HCT116 (cell line): ENCODE measurements at regions not wholly inside any gene's neighbourhood (a gene's known extent, or its start where the extent isn't known, plus 50 kb on each side); places are given as distances from the start of the nearest gene placed in this dataset.

Source experiments
- ATAC-seq: fragments of 200-7000 bp; cut with Tn5 transposase; 2 replicates; pipeline ENCODE4 v1.9.1; 2020; ENCODE audit warnings: mild to moderate bottlenecking, moderate library complexity
- BruUV-seq: library from RNA; stranded (reverse); fragments of 400-500 nt; replicated peaks from 2 replicates; lab custom pipeline; 2021; lab: Mats Ljungman, UMichigan
- CTCF ChIA-PET: fragments of 300-600 bp; sonication (Branson Sonifier 250); formaldehyde crosslinking; loops from one replicate; lab custom pipeline; 2021; ENCODE audit warnings: antibody characterized with exemption; lab: Charles Lee
- POLR2A ChIA-PET: fragments of 300-600, 350-600 bp; sonication (Branson Sonifier 250); formaldehyde crosslinking; loops from one replicate; lab custom pipeline; 2021; ENCODE audit warnings: antibody characterized with exemption; lab: Charles Lee
- RAD21 ChIA-PET, 2 experiments: fragments of 300-600 bp; sonication (Branson Sonifier 250); formaldehyde crosslinking; loops; one replicate each; lab custom pipeline; 2023; ENCODE audit warnings: low total read pairs in 2 of 2; ENCODE audit not compliant: uncharacterized antibody in 2 of 2, unreplicated experiment in 2 of 2, low non-redundant PET in 1 of 2; lab: Charles Lee
- DNase-seq: peaks from one replicate; pipeline ENCODE4 v3.0.0-alpha.2; 2010; ENCODE audit warnings: low read depth, low spot score
- H2AFZ ChIP-seq: fragments of 200-600 bp; shearing (Covaris generic), sonication (generic); 2 replicates; pipeline ENCODE4 v1.6.1; 2017; ENCODE audit warnings: low read depth, mixed run types, mixed read lengths, antibody characterized with exemption, low read length; ENCODE audit not compliant: poor library complexity, severe bottlenecking
- H3K27ac ChIP-seq: 2 replicates; pipeline ENCODE4 v1.5.1; 2012; ENCODE audit warnings: low read depth, low read length
- H3K27me3 ChIP-seq: fragments of 200-600 bp; sonication (generic); 2 replicates; pipeline ENCODE4 v1.6.1; 2016; ENCODE audit warnings: mixed run types, low read length, mixed read lengths; ENCODE audit not compliant: insufficient read depth
- H3K36me3 ChIP-seq, 2 experiments: fragments of 200-500 bp in 1 of 2; fragments of 200-600 bp in 1 of 2; sonication (Bioruptor generic) in 1 of 2; sonication (generic) in 1 of 2; 2 replicates each; pipeline versions ENCODE4 v1.5.1 to v1.6.1; 2014 to 2016; ENCODE audit warnings: low read length in 2 of 2, inconsistent platforms in 1 of 2, mixed read lengths in 1 of 2, mixed run types in 1 of 2; ENCODE audit not compliant: insufficient read depth in 2 of 2, control insufficient read depth in 1 of 2
- H3K4me1 ChIP-seq, 2 experiments: fragments of 200-600 bp in 1 of 2; sonication (generic) in 1 of 2; 2 replicates each; pipeline versions ENCODE4 v1.5.1 to v1.6.1; 2012 to 2017; ENCODE audit warnings: low read length in 2 of 2, inconsistent platforms in 1 of 2, mild to moderate bottlenecking in 1 of 2, mixed read lengths in 1 of 2, mixed run types in 1 of 2, moderate library complexity in 1 of 2; ENCODE audit not compliant: insufficient read depth in 2 of 2, control insufficient read depth in 1 of 2
- H3K4me2 ChIP-seq: fragments of 200-600 bp; sonication (generic); 2 replicates; pipeline ENCODE4 v1.6.1; 2017; ENCODE audit warnings: mixed run types, low read length, mixed read lengths
- H3K4me3 ChIP-seq, 2 experiments: fragments of 200-600 bp in 1 of 2; sonication (generic) in 1 of 2; replicated peaks in 1 of 2; 2 replicates each; pipeline ENCODE4 v1.5.1; 2011 to 2016; ENCODE audit warnings: low read length in 2 of 2, control low read depth in 1 of 2, low read depth in 1 of 2, mild to moderate bottlenecking in 1 of 2, mixed read lengths in 1 of 2, mixed run types in 1 of 2
- H3K79me2 ChIP-seq: fragments of 200-600 bp; sonication (generic); 2 replicates; pipeline ENCODE4 v1.6.1; 2017; ENCODE audit warnings: mild to moderate bottlenecking, mixed run types, low read length, moderate library complexity, mixed read lengths; ENCODE audit not compliant: insufficient read depth
- H3K9ac ChIP-seq: fragments of 200-600 bp; sonication (generic); 2 replicates; pipeline ENCODE4 v1.6.1; 2016; ENCODE audit warnings: low read length, mixed read lengths
- H3K9me2 ChIP-seq: fragments of 200-600 bp; sonication (generic), shearing (Covaris generic); 2 replicates; pipeline ENCODE4 v1.6.1; 2017; ENCODE audit warnings: mixed run types, mild to moderate bottlenecking, moderate library complexity; ENCODE audit not compliant: insufficient read depth
- H3K9me3 ChIP-seq, 2 experiments: fragments of 200-500 bp in 1 of 2; fragments of 200-600 bp in 1 of 2; sonication (Bioruptor generic) in 1 of 2; sonication (generic) in 1 of 2; 2 replicates each; pipeline ENCODE4 v1.6.1; 2014 to 2017; ENCODE audit warnings: low read length in 2 of 2, mixed read lengths in 2 of 2, inconsistent platforms in 1 of 2, low read depth in 1 of 2, mild to moderate bottlenecking in 1 of 2, mixed run types in 1 of 2, moderate library complexity in 1 of 2; ENCODE audit not compliant: control insufficient read depth in 1 of 2, insufficient read depth in 1 of 2
- H4K20me1 ChIP-seq: fragments of 200-600 bp; sonication (generic), shearing (Covaris generic); 2 replicates; pipeline ENCODE4 v1.6.1; 2017; ENCODE audit warnings: mixed run types, mild to moderate bottlenecking, moderate library complexity; ENCODE audit not compliant: insufficient read depth
- ATF3 ChIP-seq: IDR thresholded peaks from 2 replicates; pipeline ENCODE4 v1.6.1; 2012
- CBX3 ChIP-seq: IDR thresholded peaks from 2 replicates; pipeline ENCODE4 v1.6.1; 2012; ENCODE audit warnings: low read depth
- CTCF ChIP-seq, 3 experiments: fragments of 200-600 bp in 1 of 3; sonication (generic) in 1 of 3; IDR thresholded peaks in 2 of 3; conservative IDR thresholded peaks in 1 of 3; 2 replicates each; pipeline ENCODE4 v1.5.1; 2012 to 2017; ENCODE audit warnings: low read depth in 2 of 3, low read length in 2 of 3, antibody characterized with exemption in 1 of 3, borderline replicate concordance in 1 of 3, control low read depth in 1 of 3, mild to moderate bottlenecking in 1 of 3, mixed read lengths in 1 of 3, mixed run types in 1 of 3, moderate library complexity in 1 of 3; ENCODE audit not compliant: insufficient read depth in 1 of 3
- EZH2 ChIP-seq: fragments of 200-600 bp; sonication (generic); IDR thresholded peaks from 2 replicates; pipeline ENCODE4 v1.6.1; 2017; ENCODE audit warnings: antibody characterized with exemption, mixed run types
- EZH2phosphoT487 ChIP-seq: fragments of 200-600 bp; IDR thresholded peaks from 2 replicates; pipeline ENCODE4 v1.6.1; 2018; ENCODE audit warnings: antibody characterized with exemption, borderline replicate concordance
- JUND ChIP-seq: IDR thresholded peaks from 2 replicates; pipeline ENCODE4 v1.6.1; 2012
- RAD21 ChIP-seq: IDR thresholded peaks from 2 replicates; pipeline ENCODE4 v1.6.1; 2012; ENCODE audit warnings: low read depth, mild to moderate bottlenecking
- SIN3A ChIP-seq: IDR thresholded peaks from 2 replicates; pipeline ENCODE4 v1.6.1; 2012; ENCODE audit warnings: low read depth
- SP1 ChIP-seq: IDR thresholded peaks from 2 replicates; pipeline ENCODE4 v1.6.1; 2012; ENCODE audit warnings: low read depth
- TCF7L2 ChIP-seq: IDR thresholded peaks from 2 replicates; pipeline ENCODE4 v1.7.0; 2011; ENCODE audit warnings: borderline replicate concordance, inconsistent platforms; ENCODE audit not compliant: insufficient read depth, insufficient read length; ENCODE audit errors: extremely low read depth
- ZBTB33 ChIP-seq: IDR thresholded peaks from 2 replicates; pipeline ENCODE4 v1.6.1; 2011; ENCODE audit warnings: mild to moderate bottlenecking, low read length, moderate library complexity; ENCODE audit not compliant: insufficient replicate concordance; ENCODE audit errors: extremely low read depth
- ZNF274 ChIP-seq: fragments of 200-500 bp; sonication (Bioruptor generic); IDR thresholded peaks from 2 replicates; pipeline ENCODE4 v1.6.1; 2014; ENCODE audit warnings: mild to moderate bottlenecking, low read depth, low read length, inconsistent platforms
- intact Hi-C: fragments of 100-400 bp; cut with micrococcal nuclease; formaldehyde crosslinking; loops from 2 replicates; pipeline ENCODE4 v1.10.0; 2022
- TF ChIP-seq, protein P1 (sequence below): IDR thresholded peaks from 2 replicates; pipeline ENCODE4 v1.6.1; 2012

DNA sequence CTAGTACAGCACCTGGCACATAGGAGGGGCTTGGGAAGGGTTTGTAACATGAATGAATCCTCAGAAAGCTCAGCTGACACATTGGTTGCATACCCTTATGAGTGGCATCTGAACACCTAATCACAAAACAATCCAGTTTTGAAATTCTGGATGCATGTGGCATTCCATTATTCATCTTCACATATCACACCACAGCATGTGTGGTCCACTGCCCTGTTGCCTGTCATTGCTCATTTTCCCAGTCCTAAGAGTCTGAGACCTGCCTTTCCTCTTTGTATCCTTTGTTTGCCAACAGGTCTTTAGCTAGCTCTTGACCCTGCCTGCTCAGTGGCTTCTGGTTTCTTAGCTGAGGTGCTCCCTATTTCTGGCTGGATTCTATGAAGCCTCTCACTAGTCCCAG, 170.8 kb upstream of the ASIC2 start:
- ChIA-PET RAD21 (no interaction called here), POLR2A (no interaction called here), CTCF (no interaction called here)
- Histone ChIP-seq H3K79me2 (no peaks in the 10 kb centered on the region), H3K9me3 (peaks cover 0 to 15% of the 10 kb centered on the region in 2 experiments; a peak in 1 of 4 replicates), H4K20me1 (no peaks in the 10 kb centered on the region), H3K27me3 (no peaks in the 10 kb centered on the region), H3K36me3 (no peaks in the 10 kb centered on the region), H3K9ac (no peak overlapping the region), H3K9me2 (no peaks in the 10 kb centered on the region), H2AFZ (no peak overlapping the region), H3K4me1 (no peaks in the 10 kb centered on the region), H3K4me2 (no peak overlapping the region), H3K4me3 (no peak overlapping the region), H3K27ac (no peak overlapping the region)
- ATAC-seq (no peak), DNase-seq (no peak)
- BruUV-seq: no TSS peak
- TF ChIP-seq RAD21 (no peak), JUND (no peak), TCF7L2 (no peak), SIN3A (no peak)
- intact Hi-C loops: no loop called here

- Histone ChIP-seq H4K20me1 (no peaks in the 10 kb centered on the region), H3K4me2 (no peak overlapping the region), H3K36me3 (no peaks in the 10 kb centered on the region), H3K9ac (no peak overlapping the region), H3K4me1 (no peaks in the 10 kb centered on the region), H3K27ac (no peak overlapping the region), H3K27me3 (no peaks in the 10 kb centered on the region), H3K9me2 (no peaks in the 10 kb centered on the region), H2AFZ (no peak overlapping the region), H3K9me3 (peaks cover 0 to 15% of the 10 kb centered on the region in 2 experiments; a peak in 1 of 4 replicates), H3K79me2 (no peaks in the 10 kb centered on the region), H3K4me3 (no peak overlapping the region)
- intact Hi-C loops: no loop called here
- ChIA-PET POLR2A (no interaction called here), RAD21 (no interaction called here), CTCF (no interaction called here)
- DNase-seq: no peak
- no peak for ATAC-seq
- no TSS peak for BruUV-seq
- TF ChIP-seq CTCF (IDR thresholded peaks at IDR 0.05 in 2 of 3, conservative IDR thresholded peaks at IDR 0.05 in 1 of 3; ENCODE audit: borderline replicate concordance in 1 of 3, insufficient read depth in 1 of 3, low read depth in 2 of 3, low read length in 2 of 3) (no peak), SP1 (no peak), EZH2phosphoT487 (no peak), JUND (no peak), ZBTB33 (no peak), CBX3 (no peak), RAD21 (no peak), ZNF274 (no peak), EZH2 (no peak), ATF3 (no peak)
- TF ChIP-seq, protein P1, sequence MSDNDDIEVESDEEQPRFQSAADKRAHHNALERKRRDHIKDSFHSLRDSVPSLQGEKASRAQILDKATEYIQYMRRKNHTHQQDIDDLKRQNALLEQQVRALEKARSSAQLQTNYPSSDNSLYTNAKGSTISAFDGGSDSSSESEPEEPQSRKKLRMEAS: no peak
Measured at GRCh38 chr17:33464669-33465280, 171.7 kb upstream of the ASIC2 start.
